NT2/D1 (cell line): ENCODE measurements at regions not wholly inside any gene's neighbourhood (a gene's known extent, or its start where the extent isn't known, plus 50 kb on each side); places are given as distances from the start of the nearest gene placed in this dataset.

Source experiments
- YY1 ChIP-seq: IDR thresholded peaks from 2 replicates; pipeline ENCODE4 v1.6.1; 2011; ENCODE audit not compliant: insufficient read length, insufficient read depth
- ZNF274 ChIP-seq: IDR thresholded peaks from 2 replicates; pipeline ENCODE4 v1.6.1; 2011; ENCODE audit warnings: mild to moderate bottlenecking, low read depth, low read length

DNA sequence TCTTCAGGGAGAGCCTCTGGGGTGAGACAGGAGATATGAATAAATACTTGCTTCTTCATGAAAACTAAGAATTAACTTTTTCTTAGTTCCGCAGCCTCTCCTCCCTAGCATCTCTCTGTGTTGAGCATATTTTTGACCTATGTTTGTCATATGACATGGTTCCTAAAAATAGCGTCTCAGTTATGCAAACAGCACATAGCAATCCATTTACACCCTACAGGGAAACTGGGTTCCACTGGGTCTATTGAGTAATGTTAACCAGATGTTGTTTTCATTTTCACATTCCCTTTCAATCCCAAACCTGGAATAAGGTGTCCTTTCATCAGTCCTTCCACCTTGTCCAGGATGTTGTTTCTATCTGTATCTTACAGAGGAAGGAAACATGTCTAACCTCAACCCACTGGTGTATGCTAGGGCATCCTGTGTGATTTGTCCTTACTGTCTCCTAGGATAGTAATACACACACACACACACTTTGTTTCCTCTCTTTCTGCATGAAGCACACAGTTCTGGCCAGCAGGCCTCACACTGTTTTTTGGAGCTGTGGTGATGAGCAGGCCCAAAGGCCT is 1543.5 kb downstream of the AACS start:
- TF ChIP-seq YY1 (no peak), ZNF274 (no peak)
